ENCODE measurements at regions not wholly inside any gene's neighbourhood (a gene's known extent, or its start where the extent isn't known, plus 50 kb on each side); places are given as distances from the start of the nearest gene placed in this dataset.
A peak's percentile ranks its signal among the peaks of the same experiment; 100 is the strongest.
"Not testable (repeated sequence)": the region's sequence is repeated elsewhere in the genome, so short reads cannot be mapped to it uniquely, and the experiment has no call there.

GRCh38 chr6:134778431-134778830, 171.5 kb downstream of the ALDH8A1 start:
- DNase-seq: no peak

GRCh38 chr6:134774201-134774638, 175.7 kb downstream of the ALDH8A1 start:
- DNase-seq: no peak

- DNase-seq: no peak
Measured at GRCh38 chr6:134772671-134773360, 177.1 kb downstream of the ALDH8A1 start.

DNA sequence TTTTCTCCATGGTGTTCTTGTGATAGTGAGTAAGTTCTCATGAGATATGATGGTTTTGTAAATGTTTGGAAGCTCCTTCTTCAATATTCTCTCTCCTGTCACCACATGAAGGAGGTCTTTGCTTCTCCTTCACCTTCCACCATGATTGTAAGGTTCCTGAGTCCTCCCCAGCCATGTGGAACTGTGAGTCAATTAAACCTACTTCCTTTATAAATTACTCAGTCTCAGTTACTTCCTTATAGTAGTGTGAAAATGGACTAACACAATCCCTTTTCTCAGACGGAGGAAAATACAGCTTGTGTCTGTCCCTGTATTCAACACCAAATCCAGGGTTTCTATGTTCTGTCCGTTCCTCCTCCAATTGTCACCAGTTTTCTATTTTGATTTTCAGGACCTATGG, 181.0 kb downstream of the ALDH8A1 start:
- DNase-seq: no peak

DNA sequence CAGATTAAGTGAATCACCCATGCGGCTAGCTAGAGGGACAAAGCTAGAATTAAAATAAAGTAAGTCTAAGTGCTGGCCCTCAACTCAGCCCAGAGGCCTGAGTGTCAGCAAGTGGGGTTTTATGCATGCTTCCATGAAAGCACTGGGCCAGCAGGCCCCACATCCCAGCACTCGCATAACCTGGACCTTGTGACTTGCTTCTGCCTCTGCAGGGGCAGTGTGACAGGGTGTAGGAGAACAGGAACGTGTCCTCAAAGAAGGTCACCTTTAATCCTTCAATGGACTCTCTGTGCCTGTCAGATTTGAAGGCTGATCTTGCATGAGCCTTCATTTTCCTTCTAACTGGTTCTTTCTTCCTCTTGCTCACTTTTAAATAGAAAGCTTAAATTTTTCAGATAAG, 183.4 kb downstream of the ALDH8A1 start:
- DNase-seq: no peak

DNA sequence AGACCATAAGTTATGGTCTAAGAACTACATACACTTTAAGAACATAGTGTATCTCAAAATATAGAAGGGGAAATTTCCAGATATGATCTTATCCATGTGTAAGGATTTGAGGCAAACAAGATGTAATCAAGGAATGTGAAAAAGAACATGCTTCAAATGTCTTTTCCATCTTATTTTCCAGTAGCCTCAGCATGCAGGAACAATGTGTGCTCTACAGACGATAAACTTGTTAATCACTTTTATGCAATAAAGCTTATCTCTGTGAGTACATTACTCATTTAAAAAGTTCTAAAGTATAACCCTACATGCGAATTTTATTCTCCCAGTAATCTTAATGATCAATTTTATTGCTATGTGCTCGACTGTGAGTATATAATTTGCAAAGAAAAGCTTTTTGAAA, 185.2 kb downstream of the ALDH8A1 start:
- no peak for DNase-seq

- not testable (repeated sequence) for DNase-seq
Measured at GRCh38 chr6:134763575-134763974, 186.3 kb downstream of the ALDH8A1 start.

GRCh38 chr6:134758621-134759020, 191.3 kb downstream of the ALDH8A1 start:
- DNase-seq: no peak

- no peak for DNase-seq
Measured at GRCh38 chr6:134757911-134758361, 192.0 kb downstream of the ALDH8A1 start.

- no peak for DNase-seq
Measured at GRCh38 chr6:134756374-134757025, 193.4 kb downstream of the ALDH8A1 start.

DNA sequence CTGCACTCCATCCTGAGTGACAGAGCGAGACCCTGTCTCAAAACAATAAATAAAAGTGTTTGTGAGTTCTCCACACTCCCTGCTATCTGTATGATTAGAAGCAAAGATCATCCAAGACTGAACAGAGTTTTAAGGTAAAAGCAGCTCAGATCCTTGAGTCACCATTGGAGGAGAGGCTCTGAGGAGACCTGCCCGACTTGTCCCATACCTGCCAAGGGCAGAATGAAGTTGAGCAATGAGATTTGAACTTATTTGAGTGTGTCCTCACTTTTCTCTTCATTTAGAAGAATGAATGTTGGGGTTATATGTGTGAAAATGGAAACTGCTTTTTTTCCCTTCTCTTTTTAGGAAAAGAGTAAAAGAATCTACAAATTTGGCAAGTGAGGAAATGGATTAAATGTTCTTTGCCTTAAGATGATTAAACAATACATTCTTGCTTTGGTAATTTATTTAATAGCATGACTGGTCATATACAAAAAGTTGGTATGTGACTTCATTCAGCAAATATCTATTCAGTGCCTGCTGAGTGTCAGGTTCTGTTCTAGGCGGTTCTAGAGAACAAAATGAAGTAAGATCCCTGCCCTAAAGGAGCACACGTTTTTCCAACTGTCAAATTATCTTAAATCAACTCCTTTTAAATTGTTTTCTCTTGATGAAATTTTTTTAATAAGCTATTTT, 195.7 kb downstream of the ALDH8A1 start:
- no peak for DNase-seq

DNA sequence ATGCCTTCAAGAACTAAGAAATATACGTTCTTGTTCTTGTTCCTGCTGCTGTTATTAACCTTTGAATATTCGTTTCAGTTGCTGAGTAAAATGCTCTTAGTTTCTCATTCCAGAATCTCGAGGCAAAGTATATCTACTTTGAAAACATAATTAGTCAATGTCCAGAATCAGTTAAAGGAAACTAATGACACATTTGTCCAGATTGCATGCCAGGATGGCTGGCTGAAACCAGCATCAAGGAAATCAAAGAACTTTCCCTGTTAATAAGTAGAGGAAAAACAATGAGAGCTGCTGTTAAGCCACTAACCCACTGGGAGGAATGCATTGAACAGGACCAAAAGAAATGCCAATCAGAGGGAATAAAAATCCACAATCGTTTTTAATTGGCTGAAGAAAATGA, 196.9 kb downstream of the ALDH8A1 start:
- DNase-seq: no peak

DNA sequence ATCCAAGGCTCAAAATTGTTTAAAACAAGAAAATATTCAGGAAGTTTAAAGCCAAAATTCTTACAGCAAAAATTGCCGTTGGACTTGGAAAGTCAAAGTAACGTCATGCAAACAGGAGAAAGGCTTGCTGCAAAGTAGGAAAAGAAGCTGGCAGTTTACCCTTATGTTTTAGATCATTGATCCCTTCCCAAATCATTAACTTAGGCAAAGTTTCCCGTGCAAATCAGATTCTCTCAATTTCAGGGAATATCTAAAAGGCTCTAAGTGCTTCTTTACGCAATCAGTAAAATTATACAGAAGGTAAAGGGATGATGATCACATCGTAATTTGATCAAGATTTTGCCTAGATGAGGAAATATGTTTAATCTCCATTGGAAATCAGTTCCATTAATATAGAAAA, 197.5 kb downstream of the ALDH8A1 start:
- no peak for DNase-seq

DNA sequence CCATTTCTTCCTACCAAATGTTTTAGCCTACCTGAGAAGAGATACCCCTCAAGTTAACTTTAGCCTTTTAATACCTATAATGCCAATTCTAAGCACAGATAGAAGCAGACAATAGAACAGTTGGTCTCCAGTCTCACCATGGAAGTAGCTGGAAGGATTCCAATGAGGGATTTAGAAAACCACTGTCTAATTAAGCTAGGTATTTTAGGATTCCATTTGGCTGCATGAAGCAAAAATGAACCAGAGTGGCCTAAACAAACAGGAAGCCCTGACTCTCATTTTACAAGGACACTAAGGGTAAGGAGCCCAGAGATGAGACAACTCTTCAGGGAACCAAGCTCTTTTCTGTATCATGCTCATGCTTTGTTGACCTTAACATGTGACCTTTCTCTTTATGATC, 199.2 kb downstream of the ALDH8A1 start:
- no peak for DNase-seq

- DNase-seq: no peak
Measured at GRCh38 chr6:134748484-134748883, 201.4 kb downstream of the ALDH8A1 start.

DNA sequence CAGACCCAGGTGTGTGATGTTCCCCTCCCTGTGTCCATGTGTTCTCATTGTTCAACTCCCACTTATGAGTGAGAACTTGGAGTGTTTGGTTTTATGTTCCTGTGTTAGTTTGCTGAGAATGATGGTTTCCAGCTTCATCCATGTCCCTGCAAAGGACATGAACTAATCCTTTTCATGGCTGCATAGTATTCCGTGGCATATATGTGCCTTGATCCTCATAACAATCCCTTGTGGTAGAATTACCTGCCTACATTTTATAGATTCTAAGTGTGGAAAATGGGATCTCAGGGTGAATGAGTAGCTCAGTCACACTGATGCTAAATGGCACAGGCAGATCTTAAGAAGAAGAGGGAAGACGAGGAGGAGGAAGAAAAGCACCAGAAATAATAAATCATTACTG, 202.7 kb downstream of the ALDH8A1 start:
- not testable (repeated sequence) for DNase-seq

DNA sequence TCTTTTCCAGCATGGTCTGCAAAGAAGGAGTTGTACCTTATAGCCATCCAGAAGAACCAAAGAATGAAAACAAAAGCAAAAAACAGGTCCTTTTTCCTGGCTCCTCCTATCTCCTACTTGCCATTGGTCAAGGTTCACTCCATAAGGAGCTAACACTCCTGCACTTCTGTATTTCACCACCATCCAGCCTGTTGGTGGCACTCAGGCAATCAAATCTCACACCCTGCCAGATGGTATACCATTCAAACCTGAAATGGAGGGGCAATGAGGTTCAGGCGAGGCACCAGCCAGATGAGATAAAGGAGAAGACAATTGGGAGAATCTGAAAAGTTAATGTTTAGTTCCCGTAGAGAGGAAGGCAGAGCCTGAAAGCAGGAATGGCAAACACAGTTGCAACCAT, 203.8 kb downstream of the ALDH8A1 start:
- DNase-seq: no peak

DNA sequence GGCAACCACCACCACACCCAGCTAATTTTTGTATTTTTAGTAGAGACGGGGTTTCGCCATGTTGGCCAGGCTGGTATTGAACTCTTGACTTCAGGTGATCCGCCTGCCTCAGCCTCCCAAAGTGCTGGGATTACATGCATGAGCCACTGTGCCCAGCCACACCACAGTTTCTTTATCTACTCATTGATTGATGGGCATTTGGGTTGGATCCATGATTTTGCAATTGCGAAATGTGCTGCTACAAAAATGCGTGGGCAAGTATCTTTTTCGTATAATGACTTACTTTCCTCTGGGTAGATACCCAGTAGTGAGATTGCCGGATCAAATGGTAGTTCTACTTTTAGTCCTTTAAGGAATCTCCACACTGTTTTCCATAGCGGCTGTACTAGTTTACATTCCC, 204.7 kb downstream of the ALDH8A1 start:
- DNase-seq: not testable (repeated sequence)

GRCh38 chr6:134744301-134744700, 205.6 kb downstream of the ALDH8A1 start:
- no peak for DNase-seq

DNA sequence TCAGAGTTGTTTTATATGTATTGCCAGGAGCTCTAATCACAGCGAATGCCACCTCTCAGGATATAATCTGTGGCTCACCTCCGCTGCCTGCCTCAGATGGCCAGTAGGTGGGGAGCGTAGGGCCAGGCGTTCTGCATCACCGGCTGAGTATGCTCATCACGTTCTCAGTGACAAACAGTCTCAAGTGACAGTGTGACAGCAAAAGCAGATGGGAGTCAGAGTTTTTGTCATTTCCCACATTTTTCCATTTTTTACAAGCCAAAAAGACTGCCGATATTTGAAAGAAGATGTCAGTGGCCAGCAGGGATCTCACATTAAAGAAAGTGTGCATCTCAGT, 208.7 kb downstream of the ALDH8A1 start:
- peak; percentile 17 for DNase-seq

DNA sequence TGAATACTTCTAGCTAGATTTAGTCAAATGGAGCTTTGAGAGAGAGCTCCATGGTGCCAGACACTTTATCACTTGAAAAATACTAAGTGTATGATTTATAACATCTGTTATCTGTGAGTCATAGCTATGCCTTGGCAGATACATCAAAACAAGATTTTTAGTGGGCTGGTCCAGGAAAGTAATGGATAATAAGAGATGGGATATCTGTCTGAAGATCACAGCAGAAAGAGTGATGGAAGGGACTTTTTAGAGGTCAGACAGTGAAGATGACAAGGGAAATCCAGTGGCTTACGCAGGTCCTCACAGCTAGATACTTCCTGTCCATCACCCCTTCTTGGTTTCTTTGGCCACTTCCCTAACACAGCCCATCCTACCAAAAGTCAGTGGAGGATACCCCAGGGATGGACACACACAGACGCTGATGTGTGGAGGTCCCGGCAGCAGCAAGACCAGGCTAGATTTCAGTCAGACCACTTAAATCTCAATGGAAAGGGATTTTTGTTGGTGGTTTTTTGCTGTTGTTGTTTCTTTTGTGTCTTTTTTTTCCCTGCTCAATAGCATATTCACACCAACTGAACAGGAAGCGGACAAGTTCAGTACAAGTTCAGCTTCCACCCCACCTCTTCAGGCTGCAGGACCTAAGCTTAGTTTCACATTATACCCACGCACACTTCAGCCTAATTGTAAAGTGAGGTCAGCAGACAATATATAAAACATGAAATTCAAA, 209.3 kb downstream of the ALDH8A1 start:
- DNase-seq: no peak

DNA sequence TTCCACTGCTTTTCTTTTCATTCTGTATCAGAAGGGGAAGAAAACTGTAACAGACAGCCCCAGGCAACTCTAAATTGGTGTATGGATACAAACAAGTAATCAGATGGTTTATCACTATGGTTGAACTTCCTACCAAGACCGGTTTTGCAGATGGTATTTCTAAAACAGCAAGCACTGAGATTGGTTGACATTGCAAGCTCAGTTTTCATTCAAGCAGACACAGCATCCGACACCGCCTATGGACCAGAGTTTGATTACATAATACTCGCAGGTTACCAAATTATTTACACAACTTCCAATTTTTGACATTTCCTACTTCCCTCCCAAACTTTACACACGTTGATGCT, 209.9 kb downstream of the ALDH8A1 start:
- no peak for DNase-seq

DNA sequence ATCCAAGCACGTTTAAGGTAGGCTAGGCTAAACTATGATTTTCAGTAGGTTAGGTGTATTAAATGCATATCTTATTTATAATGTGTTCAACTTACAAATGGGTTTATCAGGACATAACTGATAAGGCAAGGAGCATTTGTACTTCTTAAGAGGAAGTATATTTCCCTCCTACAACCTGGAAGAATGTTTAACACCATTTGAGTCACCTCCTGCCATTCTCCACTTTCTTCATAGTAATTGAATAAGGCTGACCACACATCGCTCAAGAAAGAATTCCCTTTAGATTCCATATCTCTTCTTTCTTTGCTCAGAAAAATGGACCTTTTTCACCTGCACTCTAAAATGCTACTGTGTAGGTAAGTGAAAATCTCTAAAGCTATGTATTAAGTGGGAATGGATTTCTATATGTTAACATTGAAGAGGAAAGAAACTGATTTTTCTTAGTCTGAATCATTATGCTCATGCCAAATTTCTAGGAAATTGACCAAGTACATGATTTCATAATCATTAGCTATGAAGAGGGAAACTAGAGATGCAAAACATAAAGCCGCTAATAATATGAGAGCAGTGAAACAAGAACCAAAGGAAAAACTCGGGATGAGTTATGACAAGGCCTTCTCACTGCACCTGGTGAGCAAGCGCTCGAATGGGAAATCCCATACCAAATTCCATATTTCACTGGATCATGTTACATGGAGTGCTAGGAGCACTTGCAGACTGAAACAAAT, 210.4 kb downstream of the ALDH8A1 start:
- DNase-seq: no peak

Measured in NCI-H774 (cell line).